ENCODE measurements at regions not wholly inside any gene's neighbourhood (a gene's known extent, or its start where the extent isn't known, plus 50 kb on each side); places are given as distances from the start of the nearest gene placed in this dataset.

- Histone ChIP-seq H3K4me3 (ENCODE audit: low read length in 3 of 3) (no peak overlapping the region), H3K27ac (ENCODE audit: low read depth in 2 of 2, low read length in 2 of 2) (no peak overlapping the region), H3K27me3 (ENCODE audit: control insufficient read depth, insufficient read depth, low read length) (no peaks in the 10 kb centered on the region), H3K9me3 (ENCODE audit: control insufficient read depth in 2 of 3, insufficient read depth in 1 of 3, low read length in 3 of 3) (no peaks in the 10 kb centered on the region), H3K36me3 (ENCODE audit: control insufficient read depth in 2 of 3, insufficient read depth in 3 of 3, low read length in 3 of 3) (no peaks in the 10 kb centered on the region), H3K4me1 (ENCODE audit: control insufficient read depth in 2 of 3, insufficient read depth in 2 of 3, low read depth in 1 of 3, low read length in 3 of 3) (no peaks in the 10 kb centered on the region), H3K9ac (ENCODE audit: low read length in 3 of 3) (no peak overlapping the region)
- DNase-seq = peak in 1 of 5 donors; percentile 6
- intact Hi-C loops (cut with DNase I) = no loop called here
- no peak for FAIRE-seq
- TF ChIP-seq CTCF (IDR thresholded peaks at IDR 0.05; ENCODE audit: borderline replicate concordance, extremely low read depth, insufficient read depth) = no peak
Observed at GRCh38 chr5:67465537-67466207, 269.1 kb upstream of the CD180 start.

- intact Hi-C loops (cut with DNase I) = no loop called here
- Histone ChIP-seq H3K4me3 (ENCODE audit: low read length in 3 of 3) (no peak overlapping the region), H3K4me1 (ENCODE audit: control insufficient read depth in 2 of 3, insufficient read depth in 2 of 3, low read depth in 1 of 3, low read length in 3 of 3) (no peaks in the 10 kb centered on the region), H3K9me3 (ENCODE audit: control insufficient read depth in 2 of 3, insufficient read depth in 1 of 3, low read length in 3 of 3) (no peaks in the 10 kb centered on the region), H3K27me3 (ENCODE audit: control insufficient read depth, insufficient read depth, low read length) (no peaks in the 10 kb centered on the region), H3K36me3 (ENCODE audit: control insufficient read depth in 2 of 3, insufficient read depth in 3 of 3, low read length in 3 of 3) (no peaks in the 10 kb centered on the region), H3K27ac (ENCODE audit: low read depth in 2 of 2, low read length in 2 of 2) (no peak overlapping the region), H3K9ac (ENCODE audit: low read length in 3 of 3) (no peak overlapping the region)
- TF ChIP-seq CTCF (IDR thresholded peaks at IDR 0.05; ENCODE audit: borderline replicate concordance, extremely low read depth, insufficient read depth) = no peak
- DNase-seq (no peak), FAIRE-seq (no peak)
Observed at GRCh38 chr5:67462147-67462546, 265.5 kb upstream of the CD180 start.

- Histone ChIP-seq H3K9ac (ENCODE audit: low read length in 3 of 3) (no peak overlapping the region), H3K4me1 (ENCODE audit: control insufficient read depth in 2 of 3, insufficient read depth in 2 of 3, low read depth in 1 of 3, low read length in 3 of 3) (no peaks in the 10 kb centered on the region), H3K27me3 (ENCODE audit: control insufficient read depth, insufficient read depth, low read length) (no peaks in the 10 kb centered on the region), H3K9me3 (ENCODE audit: control insufficient read depth in 2 of 3, insufficient read depth in 1 of 3, low read length in 3 of 3) (no peaks in the 10 kb centered on the region), H3K27ac (ENCODE audit: low read depth in 2 of 2, low read length in 2 of 2) (no peak overlapping the region), H3K36me3 (ENCODE audit: control insufficient read depth in 2 of 3, insufficient read depth in 3 of 3, low read length in 3 of 3) (no peaks in the 10 kb centered on the region), H3K4me3 (ENCODE audit: low read length in 3 of 3) (no peak overlapping the region)
- TF ChIP-seq CTCF (IDR thresholded peaks at IDR 0.05; ENCODE audit: borderline replicate concordance, extremely low read depth, insufficient read depth) = no peak
- intact Hi-C loops (cut with DNase I) = no loop called here
- FAIRE-seq = no peak
- DNase-seq = no peak
Observed at GRCh38 chr5:67459253-67459652, 262.7 kb upstream of the CD180 start.

- DNase-seq = no peak
- Histone ChIP-seq H3K4me3 (ENCODE audit: low read length in 3 of 3) (no peak overlapping the region), H3K9ac (ENCODE audit: low read length in 3 of 3) (no peak overlapping the region), H3K27ac (ENCODE audit: low read depth in 2 of 2, low read length in 2 of 2) (no peak overlapping the region), H3K27me3 (ENCODE audit: control insufficient read depth, insufficient read depth, low read length) (no peaks in the 10 kb centered on the region), H3K36me3 (ENCODE audit: control insufficient read depth in 2 of 3, insufficient read depth in 3 of 3, low read length in 3 of 3) (no peaks in the 10 kb centered on the region), H3K9me3 (ENCODE audit: control insufficient read depth in 2 of 3, insufficient read depth in 1 of 3, low read length in 3 of 3) (no peaks in the 10 kb centered on the region), H3K4me1 (ENCODE audit: control insufficient read depth in 2 of 3, insufficient read depth in 2 of 3, low read depth in 1 of 3, low read length in 3 of 3) (no peaks in the 10 kb centered on the region)
- TF ChIP-seq CTCF (IDR thresholded peaks at IDR 0.05; ENCODE audit: borderline replicate concordance, extremely low read depth, insufficient read depth) = no peak
- no peak for FAIRE-seq
- intact Hi-C loops (cut with DNase I) = no loop called here
Observed at GRCh38 chr5:67455970-67456369, 259.4 kb upstream of the CD180 start.

Data from kidney (tissue), 13 donors.